Breast epithelium (tissue), 4 donors: ENCODE measurements at regions not wholly inside any gene's neighbourhood (a gene's known extent, or its start where the extent isn't known, plus 50 kb on each side); places are given as distances from the start of the nearest gene placed in this dataset.

Experiments used
- DNase-seq, 2 donors: peaks; one replicate each; pipeline ENCODE4 v3.0.0-alpha.2; 2019; ENCODE audit warnings: low spot score in 2 of 2
- H3K27ac ChIP-seq, 2 donors: fragments of 200-600 bp; sonication (generic) in 1 of 2; one replicate each; pipeline ENCODE4 v1.5.1; 2016 to 2019; ENCODE audit warnings: mild to moderate bottlenecking in 1 of 2
- H3K27me3 ChIP-seq, 2 donors: fragments of 200-600 bp; sonication (generic) in 1 of 2; one replicate each; pipeline versions ENCODE4 v1.5.1 to v1.6.0; 2017 to 2019; ENCODE audit warnings: control low read depth in 1 of 2, mild to moderate bottlenecking in 1 of 2
- H3K36me3 ChIP-seq: fragments of 200-600 bp; one replicate; pipeline ENCODE4 v1.5.1; 2019
- H3K4me1 ChIP-seq, 2 donors: fragments of 200-600 bp; sonication (generic); one replicate each; pipeline ENCODE4 v1.5.1; 2016 to 2019; ENCODE audit warnings: control low read depth in 1 of 2
- H3K4me3 ChIP-seq, 3 donors: fragments of 200-600 bp; sonication (generic); 1 replicate in 2 of 3; 2 replicates in 1 of 3; pipeline ENCODE4 v1.5.1; 2016 to 2019; ENCODE audit warnings: mild to moderate bottlenecking in 3 of 3, moderate library complexity in 2 of 3
- H3K9me3 ChIP-seq, 2 donors: fragments of 200-600 bp; sonication (generic) in 1 of 2; one replicate each; pipeline ENCODE4 v1.5.1; 2016 to 2019; ENCODE audit warnings: control low read depth in 1 of 2
- POLR2A ChIP-seq: fragments of 450-650 bp; IDR thresholded peaks from one replicate; pipeline ENCODE4 v1.6.1; 2016; ENCODE audit warnings: antibody characterized with exemption, mild to moderate bottlenecking, moderate library complexity
- POLR2AphosphoS5 ChIP-seq, 3 donors: sonication (generic); formaldehyde crosslinking; IDR thresholded peaks; one replicate each; pipeline ENCODE4 v1.6.1; 2017; ENCODE audit warnings: antibody characterized with exemption in 3 of 3
- intact Hi-C: fragments of 100-400 bp; cut with DNase I; formaldehyde crosslinking; loops from one replicate; pipeline ENCODE4 v1.15.1; 2023; ENCODE audit warnings: low total_unique reads
- TF ChIP-seq, protein P1 (sequence below), 3 donors: fragments of 450-650 bp; IDR thresholded peaks; one replicate each; pipeline ENCODE4 v1.5.1; 2016 to 2017; ENCODE audit warnings: antibody characterized with exemption in 3 of 3, mild to moderate bottlenecking in 3 of 3, moderate library complexity in 3 of 3

DNA sequence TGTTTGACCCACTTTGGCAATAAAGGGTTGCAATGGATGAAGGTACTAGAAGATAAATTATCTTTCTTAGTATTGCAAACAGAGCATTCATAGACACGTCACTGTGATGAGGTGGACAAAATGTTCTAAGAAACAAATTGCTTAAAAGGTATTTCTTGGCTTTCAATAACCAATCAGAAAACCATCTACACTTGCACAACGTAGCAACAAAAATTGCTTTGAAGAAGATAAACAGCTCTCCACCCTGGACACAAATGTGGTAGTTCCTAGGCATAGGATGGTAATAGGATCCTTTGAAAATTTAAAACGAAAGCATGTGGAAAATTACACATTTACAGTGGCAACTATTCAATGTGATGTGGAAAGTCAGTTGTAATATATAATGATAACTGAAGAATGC is 439.9 kb upstream of the ETAA1 start:
- Histone ChIP-seq H3K9me3 (no peaks in the 10 kb centered on the region), H3K27ac (no peak overlapping the region), H3K27me3 (no peaks in the 10 kb centered on the region), H3K4me3 (no peak overlapping the region), H3K36me3 (no peaks in the 10 kb centered on the region), H3K4me1 (no peaks in the 10 kb centered on the region)
- peak in 1 of 3 donors; percentile 30 for TF ChIP-seq POLR2AphosphoS5 (IDR thresholded peaks at IDR 0.05)
- TF ChIP-seq, protein P1, sequence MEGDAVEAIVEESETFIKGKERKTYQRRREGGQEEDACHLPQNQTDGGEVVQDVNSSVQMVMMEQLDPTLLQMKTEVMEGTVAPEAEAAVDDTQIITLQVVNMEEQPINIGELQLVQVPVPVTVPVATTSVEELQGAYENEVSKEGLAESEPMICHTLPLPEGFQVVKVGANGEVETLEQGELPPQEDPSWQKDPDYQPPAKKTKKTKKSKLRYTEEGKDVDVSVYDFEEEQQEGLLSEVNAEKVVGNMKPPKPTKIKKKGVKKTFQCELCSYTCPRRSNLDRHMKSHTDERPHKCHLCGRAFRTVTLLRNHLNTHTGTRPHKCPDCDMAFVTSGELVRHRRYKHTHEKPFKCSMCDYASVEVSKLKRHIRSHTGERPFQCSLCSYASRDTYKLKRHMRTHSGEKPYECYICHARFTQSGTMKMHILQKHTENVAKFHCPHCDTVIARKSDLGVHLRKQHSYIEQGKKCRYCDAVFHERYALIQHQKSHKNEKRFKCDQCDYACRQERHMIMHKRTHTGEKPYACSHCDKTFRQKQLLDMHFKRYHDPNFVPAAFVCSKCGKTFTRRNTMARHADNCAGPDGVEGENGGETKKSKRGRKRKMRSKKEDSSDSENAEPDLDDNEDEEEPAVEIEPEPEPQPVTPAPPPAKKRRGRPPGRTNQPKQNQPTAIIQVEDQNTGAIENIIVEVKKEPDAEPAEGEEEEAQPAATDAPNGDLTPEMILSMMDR (IDR thresholded peaks at IDR 0.05), result no peak
- TF ChIP-seq POLR2A, result no peak
- intact Hi-C loops, result no loop called here
- DNase-seq, result no peak

DNA sequence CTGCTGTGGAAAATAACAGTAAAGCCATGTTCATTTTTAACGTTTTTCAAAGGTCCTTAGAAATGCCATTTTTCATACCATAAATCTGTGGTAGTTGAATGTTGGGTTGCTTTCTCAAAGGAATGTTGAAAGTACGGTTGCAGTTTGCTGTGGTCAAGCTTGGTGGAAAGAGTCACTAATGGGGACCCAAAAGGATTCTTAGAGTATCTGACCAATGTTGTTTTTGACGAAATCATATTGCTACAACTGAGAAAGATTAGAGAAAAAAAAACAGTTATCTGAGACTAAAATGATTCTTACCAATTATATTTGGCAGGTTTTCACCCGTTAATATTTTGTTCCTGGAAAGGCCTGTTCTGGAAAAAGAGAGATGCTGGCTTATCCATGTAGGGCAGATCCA is 439.5 kb upstream of the ETAA1 start:
- TF ChIP-seq, protein P1 (IDR thresholded peaks at IDR 0.05), result no peak
- TF ChIP-seq POLR2AphosphoS5 (IDR thresholded peaks at IDR 0.05) (no peak), POLR2A (no peak)
- Histone ChIP-seq H3K27ac (no peak overlapping the region), H3K36me3 (no peaks in the 10 kb centered on the region), H3K4me1 (no peaks in the 10 kb centered on the region), H3K27me3 (no peaks in the 10 kb centered on the region), H3K4me3 (no peak overlapping the region), H3K9me3 (no peaks in the 10 kb centered on the region)
- DNase-seq, result no peak
- intact Hi-C loops, result no loop called here

DNA sequence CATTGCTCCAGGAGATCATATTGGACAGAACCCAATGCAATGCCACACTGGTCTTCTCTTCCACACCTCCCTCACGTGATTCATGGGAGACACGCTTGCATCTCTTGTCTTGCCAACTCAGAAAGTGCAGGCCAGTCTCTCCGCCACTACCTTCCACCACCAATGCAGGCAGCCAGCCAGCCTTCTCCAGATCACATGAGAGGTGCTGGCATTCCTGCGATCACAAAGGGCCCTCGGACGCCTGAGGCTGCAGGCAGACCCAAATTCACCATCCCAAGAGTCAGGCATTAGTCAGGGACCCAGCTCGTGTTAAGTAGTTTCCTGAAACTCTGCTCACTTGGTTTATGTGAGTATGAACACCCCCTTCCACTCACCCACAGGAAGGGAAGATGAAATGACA is 437.0 kb upstream of the ETAA1 start:
- no peaks in the 10 kb centered on the region for H3K36me3 ChIP-seq
- no peak for DNase-seq
- H3K27me3 ChIP-seq, result no peaks in the 10 kb centered on the region
- no peak overlapping the region for H3K27ac ChIP-seq
- no peak overlapping the region for H3K4me3 ChIP-seq
- H3K9me3 ChIP-seq, result no peaks in the 10 kb centered on the region
- TF ChIP-seq POLR2AphosphoS5 (IDR thresholded peaks at IDR 0.05) (no peak), POLR2A (no peak)
- TF ChIP-seq, protein P1 (IDR thresholded peaks at IDR 0.05), result no peak
- intact Hi-C loops, result no loop called here
- H3K4me1 ChIP-seq, result no peaks in the 10 kb centered on the region

DNA sequence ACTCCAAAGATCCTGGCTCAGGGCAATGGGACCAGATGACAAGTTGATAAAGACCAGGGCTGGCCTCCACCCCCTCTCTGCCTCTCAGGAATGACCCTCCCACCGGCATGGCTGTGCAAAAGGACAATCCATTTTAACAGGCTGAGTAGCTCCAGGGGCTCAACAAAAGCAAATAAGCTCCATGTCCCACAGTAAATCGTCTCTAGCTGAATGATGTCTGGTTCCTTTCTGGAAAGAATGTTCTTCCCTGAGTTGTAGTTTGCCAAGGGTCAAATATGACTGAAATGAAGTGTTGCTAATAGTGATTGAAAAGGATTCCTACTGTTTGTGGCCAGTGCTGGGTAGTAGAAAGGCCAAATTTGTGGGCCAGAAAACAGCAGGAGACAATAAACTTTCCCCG is 434.4 kb upstream of the ETAA1 start:
- Histone ChIP-seq H3K27me3 (no peaks in the 10 kb centered on the region), H3K27ac (no peak overlapping the region), H3K4me1 (no peaks in the 10 kb centered on the region), H3K36me3 (no peaks in the 10 kb centered on the region), H3K4me3 (no peak overlapping the region), H3K9me3 (no peaks in the 10 kb centered on the region)
- intact Hi-C loops, result no loop called here
- TF ChIP-seq POLR2A, result no peak
- TF ChIP-seq, protein P1 (IDR thresholded peaks at IDR 0.05), result no peak
- peak in 1 of 3 donors; percentile 74 for TF ChIP-seq POLR2AphosphoS5 (IDR thresholded peaks at IDR 0.05)
- no peak for DNase-seq

DNA sequence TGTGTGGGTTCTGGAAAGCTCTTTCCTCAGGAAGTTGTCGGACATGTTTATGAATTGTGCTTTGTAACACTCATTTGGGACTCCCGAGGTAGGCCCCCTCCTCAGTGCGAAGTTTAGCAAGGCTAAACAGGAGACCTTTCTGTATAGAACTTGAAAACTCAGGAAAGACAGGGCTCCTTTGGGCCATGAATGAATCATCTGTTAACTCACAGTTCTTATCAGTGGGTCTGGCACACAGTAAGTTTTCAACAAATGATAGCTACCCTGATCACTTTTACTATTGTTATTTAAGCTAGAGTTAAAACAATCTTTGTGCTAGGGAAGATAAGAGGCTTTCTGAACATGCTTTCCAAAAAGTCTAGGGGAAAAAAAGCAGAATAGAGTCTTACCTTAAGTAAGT is 430.5 kb upstream of the ETAA1 start:
- intact Hi-C loops, result no loop called here
- Histone ChIP-seq H3K9me3 (no peaks in the 10 kb centered on the region), H3K27me3 (no peaks in the 10 kb centered on the region), H3K4me3 (no peak overlapping the region), H3K27ac (no peak overlapping the region), H3K4me1 (no peaks in the 10 kb centered on the region), H3K36me3 (no peaks in the 10 kb centered on the region)
- DNase-seq, result no peak
- TF ChIP-seq, protein P1 (IDR thresholded peaks at IDR 0.05), result no peak
- TF ChIP-seq POLR2A (no peak), POLR2AphosphoS5 (IDR thresholded peaks at IDR 0.05) (no peak)
